ENCODE measurements at regions not wholly inside any gene's neighbourhood (a gene's known extent, or its start where the extent isn't known, plus 50 kb on each side); places are given as distances from the start of the nearest gene placed in this dataset.

GRCh38 chr9:106560540-106560939 lies 302.4 kb upstream of the ZNF462 start:
- no peak for DNase-seq
- no peaks in the 10 kb centered on the region for H3K36me3 Mint-ChIP-seq (ENCODE audit: unreplicated experiment)
- peak; percentile 66 for TF ChIP-seq CTCF (IDR thresholded peaks at IDR 0.05; ENCODE audit: partially characterized antibody, unreplicated experiment)
- H3K27me3 Mint-ChIP-seq (ENCODE audit: unreplicated experiment): no peaks in the 10 kb centered on the region
- no peak overlapping the region for H3K27ac Mint-ChIP-seq (ENCODE audit: unreplicated experiment)
- H3K9me3 Mint-ChIP-seq (ENCODE audit: unreplicated experiment): no peaks in the 10 kb centered on the region
- H3K4me3 Mint-ChIP-seq (ENCODE audit: unreplicated experiment): no peak overlapping the region
- H3K4me1 Mint-ChIP-seq (ENCODE audit: low read depth, unreplicated experiment): no peaks in the 10 kb centered on the region

GRCh38 chr9:106575823-106576222 lies 287.1 kb upstream of the ZNF462 start:
- Mint-ChIP-seq H3K4me1 (ENCODE audit: low read depth, unreplicated experiment) (no peaks in the 10 kb centered on the region), H3K27ac (ENCODE audit: unreplicated experiment) (no peak overlapping the region), H3K9me3 (ENCODE audit: unreplicated experiment) (no peaks in the 10 kb centered on the region), H3K27me3 (ENCODE audit: unreplicated experiment) (no peaks in the 10 kb centered on the region), H3K4me3 (ENCODE audit: unreplicated experiment) (no peak overlapping the region), H3K36me3 (ENCODE audit: unreplicated experiment) (peaks cover 9% of the 10 kb centered on the region)
- DNase-seq: no peak
- no peak for TF ChIP-seq CTCF (IDR thresholded peaks at IDR 0.05; ENCODE audit: partially characterized antibody, unreplicated experiment)

DNA sequence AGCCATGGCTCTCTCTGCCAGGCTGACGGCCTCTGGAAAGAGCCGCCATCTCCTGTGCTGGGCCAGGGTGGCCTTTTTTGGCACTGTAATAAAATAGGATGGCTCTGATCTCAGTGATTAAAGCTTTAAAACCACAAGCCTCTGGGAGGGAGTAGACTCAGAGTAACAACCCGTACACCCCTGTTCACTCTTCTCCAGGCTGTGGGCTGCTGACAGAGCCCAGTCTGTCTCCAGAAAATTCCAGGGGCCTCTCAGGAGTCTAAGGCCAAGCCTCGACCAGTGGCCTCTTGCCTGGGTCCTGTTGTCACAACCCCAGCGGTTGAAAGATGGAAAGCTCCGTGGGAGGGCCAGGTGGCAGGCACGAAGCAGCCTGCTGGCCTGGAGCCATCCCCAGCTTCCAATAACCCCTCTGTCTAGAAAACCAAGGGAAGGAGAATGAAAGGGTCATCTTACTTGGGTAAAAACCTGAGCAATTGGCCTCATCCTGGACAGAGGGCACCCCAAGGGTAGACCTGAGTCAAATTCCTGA lies 286.7 kb upstream of the ZNF462 start:
- no peak for TF ChIP-seq CTCF (IDR thresholded peaks at IDR 0.05; ENCODE audit: partially characterized antibody, unreplicated experiment)
- Mint-ChIP-seq H3K4me3 (ENCODE audit: unreplicated experiment) (no peak overlapping the region), H3K4me1 (ENCODE audit: low read depth, unreplicated experiment) (no peaks in the 10 kb centered on the region), H3K36me3 (ENCODE audit: unreplicated experiment) (peaks cover 7% of the 10 kb centered on the region), H3K27me3 (ENCODE audit: unreplicated experiment) (no peaks in the 10 kb centered on the region), H3K9me3 (ENCODE audit: unreplicated experiment) (no peaks in the 10 kb centered on the region), H3K27ac (ENCODE audit: unreplicated experiment) (no peak overlapping the region)
- no peak for DNase-seq

DNA sequence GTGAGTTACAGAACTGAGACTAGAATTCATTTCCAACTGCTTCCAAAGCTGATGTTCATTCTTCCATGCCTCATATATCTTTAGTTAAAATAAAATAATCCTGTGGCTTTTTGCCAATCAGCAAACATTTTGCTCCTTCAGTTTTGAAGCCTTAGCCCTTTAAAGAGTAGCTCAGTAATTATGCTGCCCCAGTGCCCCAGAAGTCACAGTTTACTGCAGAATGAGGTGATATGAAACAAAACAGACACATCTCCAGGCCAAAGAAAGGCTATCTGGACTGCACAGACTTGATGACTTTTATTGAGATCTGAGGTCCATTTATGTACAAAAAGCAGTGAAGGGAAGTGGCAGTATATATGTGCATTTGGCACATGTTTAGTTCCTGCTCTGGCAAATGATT lies 285.8 kb upstream of the ZNF462 start:
- Mint-ChIP-seq H3K4me1 (ENCODE audit: low read depth, unreplicated experiment) (no peaks in the 10 kb centered on the region), H3K27ac (ENCODE audit: unreplicated experiment) (no peak overlapping the region), H3K9me3 (ENCODE audit: unreplicated experiment) (no peaks in the 10 kb centered on the region), H3K4me3 (ENCODE audit: unreplicated experiment) (no peak overlapping the region), H3K27me3 (ENCODE audit: unreplicated experiment) (no peaks in the 10 kb centered on the region), H3K36me3 (ENCODE audit: unreplicated experiment) (peaks cover 7% of the 10 kb centered on the region)
- no peak for DNase-seq
- no peak for TF ChIP-seq CTCF (IDR thresholded peaks at IDR 0.05; ENCODE audit: partially characterized antibody, unreplicated experiment)

- Mint-ChIP-seq H3K36me3 (ENCODE audit: unreplicated experiment) (peaks cover 7% of the 10 kb centered on the region), H3K4me1 (ENCODE audit: low read depth, unreplicated experiment) (no peaks in the 10 kb centered on the region), H3K4me3 (ENCODE audit: unreplicated experiment) (no peak overlapping the region), H3K9me3 (ENCODE audit: unreplicated experiment) (no peaks in the 10 kb centered on the region), H3K27me3 (ENCODE audit: unreplicated experiment) (no peaks in the 10 kb centered on the region), H3K27ac (ENCODE audit: unreplicated experiment) (no peak overlapping the region)
- no peak for DNase-seq
- TF ChIP-seq CTCF (IDR thresholded peaks at IDR 0.05; ENCODE audit: partially characterized antibody, unreplicated experiment): no peak
Measured at GRCh38 chr9:106580546-106580945, 282.4 kb upstream of the ZNF462 start.

Data from glutamatergic neuron (in vitro differentiated cells).